COLO829 (cell line): ENCODE measurements at regions not wholly inside any gene's neighbourhood (a gene's known extent, or its start where the extent isn't known, plus 50 kb on each side); places are given as distances from the start of the nearest gene placed in this dataset.

Experiments
- DNase-seq: peaks from one replicate; pipeline ENCODE4 v3.0.0; 2012; ENCODE audit warnings: low spot score

DNA sequence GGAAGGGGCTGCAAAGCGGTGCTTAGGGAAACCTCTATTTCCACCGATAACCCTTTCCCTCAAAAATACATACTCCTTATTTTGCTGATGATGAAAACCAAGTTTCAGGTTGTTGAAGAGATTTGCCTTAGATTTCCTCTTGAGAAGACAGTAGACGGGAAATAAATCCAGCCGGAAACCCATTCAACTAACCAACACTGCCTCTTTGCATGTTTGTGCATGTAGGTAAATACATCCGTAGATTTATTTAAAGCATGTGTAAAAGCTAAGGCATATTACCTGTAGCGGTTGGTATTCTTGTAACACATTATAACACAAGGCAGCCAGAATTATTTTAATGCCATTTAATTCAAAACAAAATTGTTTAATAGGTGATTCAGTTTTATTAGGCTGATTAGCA is 136.3 kb upstream of the SLC22A23 start:
- DNase-seq: no peak

DNA sequence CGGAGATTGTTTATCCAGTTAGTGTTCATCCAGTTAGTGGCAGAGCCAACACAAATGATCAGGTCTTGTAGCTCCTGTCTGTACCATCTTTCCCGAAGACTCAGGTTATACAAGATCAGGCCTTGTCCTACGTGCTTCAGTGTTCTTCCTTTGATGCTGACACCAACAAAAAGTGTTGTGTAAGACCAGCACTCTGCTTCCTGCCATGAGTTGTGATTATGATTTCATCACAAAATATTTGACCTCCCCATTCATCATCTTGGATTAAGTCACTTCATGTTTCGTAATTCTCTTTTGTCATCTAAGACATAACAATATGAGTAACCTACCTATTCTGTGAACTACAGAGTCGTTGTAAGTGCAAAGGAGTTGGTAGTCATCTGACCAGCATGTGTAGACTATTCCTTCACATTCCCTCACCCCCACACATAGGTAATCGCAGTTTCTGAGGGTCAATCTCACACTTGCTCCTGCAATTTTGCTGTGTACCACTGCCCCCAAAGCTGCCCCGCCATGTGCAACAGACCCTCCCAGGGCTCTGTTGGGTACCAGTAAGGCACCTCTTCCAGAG is 135.6 kb upstream of the SLC22A23 start:
- DNase-seq: no peak

DNA sequence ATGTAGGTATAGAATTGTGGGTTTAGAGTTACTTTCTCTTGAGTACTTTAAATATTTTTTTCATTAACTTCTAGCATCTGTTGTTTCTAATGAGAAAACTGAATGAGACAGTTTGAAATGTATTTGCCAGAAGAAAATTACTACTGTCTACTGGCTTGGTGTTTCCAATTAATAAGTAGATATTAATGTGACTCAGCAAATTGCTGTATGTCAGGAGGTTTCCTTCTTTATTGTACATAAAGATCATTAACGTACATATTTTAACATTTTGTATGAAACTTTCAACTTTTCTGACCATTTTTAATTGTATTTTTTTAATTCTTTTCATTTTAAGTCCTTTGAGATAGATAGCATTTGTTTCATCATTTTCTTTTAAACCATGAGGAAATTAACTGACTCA is 135.1 kb upstream of the SLC22A23 start:
- DNase-seq: no peak

DNA sequence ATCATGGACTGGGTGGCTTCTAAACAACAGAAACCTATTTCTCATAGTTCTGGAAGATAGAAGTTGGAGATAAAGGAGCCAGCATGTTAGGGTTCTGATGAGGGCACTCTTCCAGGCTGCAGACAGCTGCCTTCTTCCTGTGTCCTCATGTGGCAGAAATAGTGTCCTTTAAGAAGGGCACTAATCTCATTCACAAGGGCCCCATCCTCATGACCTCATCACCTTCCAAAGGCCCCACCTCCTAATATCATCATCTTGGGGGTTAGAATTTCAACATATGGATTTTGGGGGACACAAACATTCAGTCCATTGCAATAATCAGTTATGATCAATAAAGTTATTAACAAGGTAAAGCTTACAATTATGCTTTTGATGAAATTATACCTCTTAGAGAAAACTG is 130.8 kb upstream of the SLC22A23 start:
- no peak for DNase-seq

DNA sequence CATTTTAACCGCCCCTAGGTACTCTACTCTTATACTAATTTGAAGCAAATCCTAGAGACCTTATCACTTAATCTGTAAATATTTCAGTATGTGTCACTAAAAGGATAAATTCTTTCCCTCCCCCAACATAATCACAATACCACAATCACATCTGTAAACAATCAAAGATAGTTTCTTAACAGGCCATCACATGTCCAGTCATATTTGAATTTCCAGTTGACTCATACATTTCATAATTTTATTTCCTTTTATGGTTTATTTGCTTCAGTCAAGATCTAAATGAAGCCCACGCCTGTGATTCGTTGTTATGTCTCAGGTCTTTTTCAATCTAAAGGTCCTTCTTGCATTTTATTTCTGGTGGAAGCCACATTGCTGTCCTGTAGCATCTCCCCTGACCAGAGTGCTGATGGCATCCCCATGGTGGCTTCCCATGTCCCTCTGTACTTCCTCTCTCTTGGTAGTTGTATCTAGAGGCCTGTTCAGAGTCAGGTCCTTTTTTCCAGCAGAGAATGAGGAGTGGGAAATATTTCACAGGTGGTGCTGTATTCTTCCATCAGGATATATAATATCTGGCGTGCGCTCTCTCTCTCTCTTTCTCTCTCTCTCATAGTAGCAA is 128.6 kb upstream of the SLC22A23 start:
- no peak for DNase-seq

DNA sequence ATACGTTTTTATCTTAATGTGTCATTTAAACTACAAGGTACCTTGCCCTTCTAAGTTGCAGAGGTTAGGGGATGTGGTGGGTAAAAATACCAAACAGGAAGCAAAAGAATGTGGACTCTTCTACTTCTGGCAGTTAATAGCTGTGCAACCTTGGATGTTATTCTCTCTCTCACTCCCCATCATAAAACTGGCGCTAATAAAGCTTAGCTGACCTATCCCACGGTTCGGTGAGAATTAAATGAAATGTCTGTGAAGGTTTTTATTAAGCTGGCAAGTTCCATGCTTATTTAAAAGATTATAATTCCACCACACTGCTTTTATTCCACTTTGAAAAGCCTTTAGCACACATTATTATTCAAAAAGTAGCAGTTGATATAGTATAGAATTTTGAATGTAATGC is 127.8 kb upstream of the SLC22A23 start:
- no peak for DNase-seq

DNA sequence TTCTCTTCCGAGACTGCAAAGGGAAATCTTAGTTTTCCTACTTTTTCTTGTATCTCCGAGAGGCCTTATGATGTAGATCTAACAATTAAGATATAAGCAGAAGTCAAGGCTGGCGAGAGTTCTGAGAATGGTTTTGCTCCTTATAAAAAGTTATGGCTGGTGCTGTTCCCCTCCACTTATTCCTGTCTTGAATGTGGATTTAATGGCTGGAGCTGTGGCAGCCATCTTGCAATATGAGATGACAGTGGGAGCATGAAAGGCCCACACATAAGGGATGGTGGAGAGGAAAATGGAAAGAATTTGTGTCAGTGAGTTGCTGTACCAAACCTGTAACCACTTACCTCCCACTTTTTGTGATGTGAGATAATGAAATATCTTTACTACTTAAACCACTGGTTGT is 124.6 kb upstream of the SLC22A23 start:
- DNase-seq: no peak

DNA sequence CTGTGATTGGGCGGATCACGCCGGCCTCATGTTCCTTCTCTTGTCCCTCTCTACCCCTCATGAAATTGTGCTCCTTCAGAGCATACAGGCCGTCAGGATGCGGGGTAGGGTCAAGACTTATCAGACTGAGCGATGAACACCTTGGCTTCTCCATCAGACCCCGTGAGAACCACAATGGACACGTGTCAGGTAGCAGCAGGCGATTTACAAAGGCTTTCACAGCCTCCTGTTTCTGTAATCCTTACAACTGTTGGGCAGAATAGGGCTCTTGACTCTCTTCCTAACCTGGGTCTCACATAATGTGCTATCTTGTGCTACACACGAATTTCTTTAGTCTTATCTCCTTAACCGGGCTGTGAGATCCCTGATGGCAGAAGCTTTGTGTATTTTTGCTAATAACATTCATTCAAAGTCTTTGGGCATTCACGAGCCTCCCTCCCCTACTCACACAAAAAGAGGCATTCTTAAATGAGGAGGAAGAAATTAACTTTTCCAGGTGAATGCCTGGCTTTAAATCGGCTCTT is 122.9 kb upstream of the SLC22A23 start:
- no peak for DNase-seq

DNA sequence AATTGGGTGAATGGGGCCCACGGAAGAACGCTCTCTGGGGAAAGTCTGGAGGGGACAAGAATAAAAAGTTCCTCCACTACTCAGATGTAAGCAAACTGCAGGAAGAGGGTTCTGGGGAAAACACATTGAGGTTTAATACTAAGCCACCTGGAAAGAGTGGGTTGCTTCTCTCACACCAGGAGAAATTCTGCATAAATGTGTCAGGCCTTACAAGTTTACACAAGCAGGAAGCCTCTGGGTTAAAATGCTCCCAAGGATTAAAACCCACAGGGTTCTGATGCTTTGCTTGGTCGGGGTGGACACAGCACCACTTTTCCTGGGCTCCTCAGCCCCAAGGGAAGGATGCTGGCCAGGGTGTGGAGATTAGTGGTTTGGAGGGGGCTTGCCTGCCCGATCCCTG is 122.1 kb upstream of the SLC22A23 start:
- no peak for DNase-seq

DNA sequence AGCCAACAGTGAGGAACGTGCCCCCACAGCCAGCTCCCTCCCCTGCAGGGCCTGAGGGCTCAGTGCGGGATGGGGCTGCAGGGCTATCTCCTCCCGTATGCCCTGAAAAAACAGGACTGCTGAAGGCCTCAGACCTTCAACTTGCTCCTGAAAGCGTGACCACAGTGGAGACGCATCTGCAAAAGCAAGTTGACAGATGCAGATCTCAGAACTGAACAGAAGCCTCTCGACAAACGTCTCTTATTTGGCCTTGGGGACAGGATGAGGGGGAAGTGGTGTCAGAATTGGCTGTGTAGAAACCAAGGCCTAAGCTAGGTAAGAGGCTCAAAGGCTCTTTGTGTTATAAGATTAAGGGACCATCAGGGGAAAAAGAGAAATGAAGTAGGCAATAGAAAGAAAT is 120.7 kb upstream of the SLC22A23 start:
- DNase-seq: no peak

DNA sequence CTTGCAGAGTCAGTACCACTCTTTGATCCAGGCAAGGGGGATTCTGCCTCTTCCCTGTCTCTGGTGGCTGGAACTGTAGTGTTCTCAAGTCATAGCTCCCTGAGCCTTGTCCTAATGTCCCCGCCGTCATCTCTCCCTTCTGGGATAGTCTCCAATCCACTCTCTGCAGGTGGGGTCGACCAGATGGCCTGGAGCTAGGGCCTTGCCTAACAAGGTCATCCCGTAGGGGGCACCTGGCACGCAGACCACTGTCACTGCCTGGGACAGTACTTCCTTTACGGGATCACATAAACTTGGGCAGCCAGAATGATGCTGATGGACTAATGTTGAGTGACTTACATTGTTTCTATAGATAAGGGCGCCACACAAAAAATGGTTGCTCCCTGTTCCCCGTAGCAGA is 118.9 kb upstream of the SLC22A23 start:
- DNase-seq: no peak

DNA sequence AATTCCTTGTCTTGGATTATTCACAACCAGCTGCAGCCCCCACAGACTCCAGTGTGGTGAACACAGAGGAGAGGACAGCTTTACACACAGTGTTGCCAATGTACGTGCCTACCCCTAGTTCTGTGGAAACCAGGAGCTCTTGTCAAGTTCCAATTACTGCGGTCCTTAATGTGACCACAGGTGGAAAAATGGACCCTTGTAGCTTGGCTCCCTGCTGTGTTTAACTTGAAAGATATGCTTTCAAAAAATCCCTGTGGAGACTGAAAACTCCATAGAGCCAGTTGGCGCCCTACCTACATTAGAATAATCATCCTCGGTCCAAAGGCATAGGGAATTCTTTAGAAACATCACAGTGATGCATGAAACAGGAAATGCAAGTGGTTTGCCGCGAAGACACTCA is 118.3 kb upstream of the SLC22A23 start:
- DNase-seq: no peak

DNA sequence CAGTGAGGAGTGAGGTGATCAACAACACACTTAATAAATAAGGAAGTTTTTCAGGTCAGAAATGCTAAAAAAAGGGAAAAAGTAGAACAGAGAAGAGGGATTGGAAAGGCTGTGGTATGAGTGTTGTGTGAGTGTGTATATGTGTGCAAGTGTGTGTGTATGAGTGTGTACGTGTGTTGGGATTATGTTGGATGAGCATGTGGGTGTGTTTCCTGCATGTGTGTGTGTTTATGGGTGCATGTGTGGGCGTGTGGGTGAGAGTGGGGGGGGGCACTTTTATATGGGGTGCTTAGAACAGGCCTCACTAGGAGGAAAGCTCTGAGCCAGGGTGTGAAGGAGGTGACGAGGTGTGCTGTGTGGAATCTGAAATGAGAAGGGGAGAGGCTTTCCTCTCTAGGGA is 116.8 kb upstream of the SLC22A23 start:
- no peak for DNase-seq

DNA sequence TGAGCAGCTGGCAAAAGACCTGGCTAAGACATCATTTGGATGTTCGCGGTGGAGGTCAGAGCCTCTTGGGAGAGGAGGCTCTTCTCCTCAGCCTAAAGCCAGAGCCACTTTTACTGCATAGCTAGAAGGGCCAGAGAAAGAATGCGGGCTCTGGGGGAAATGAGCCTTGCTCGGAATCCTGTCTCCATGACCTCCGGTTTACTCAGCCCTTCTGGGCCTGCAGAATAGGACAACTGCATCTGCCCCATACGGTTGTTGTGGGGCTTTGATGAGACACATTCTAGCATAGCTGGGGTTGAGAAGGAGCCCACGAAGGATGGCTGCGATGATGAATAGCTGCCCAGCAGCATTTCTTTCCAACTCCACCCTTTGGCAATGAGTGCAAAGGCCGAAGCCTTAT is 115.0 kb upstream of the SLC22A23 start:
- no peak for DNase-seq

DNA sequence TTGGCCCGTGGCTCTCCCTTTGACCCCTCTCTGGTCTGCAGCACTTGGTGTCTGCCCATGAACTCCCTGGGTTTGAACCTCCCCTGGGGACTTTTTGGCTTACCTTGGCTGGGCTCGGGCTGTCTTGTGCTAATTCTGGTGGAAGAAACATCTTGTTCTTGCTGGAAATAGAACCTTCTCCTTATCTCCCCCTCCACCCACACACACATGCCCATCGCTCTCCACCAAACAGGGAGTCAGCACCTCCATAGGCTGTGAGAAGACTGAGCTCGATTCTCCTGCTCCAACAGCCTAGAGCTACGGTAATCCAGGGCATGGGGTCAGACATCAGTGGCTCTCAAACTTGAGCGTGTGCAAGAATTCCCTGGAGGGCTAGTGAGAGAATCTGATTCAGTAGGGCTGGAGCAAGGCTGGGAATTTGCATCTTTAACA is 114.4 kb upstream of the SLC22A23 start:
- DNase-seq: no peak

DNA sequence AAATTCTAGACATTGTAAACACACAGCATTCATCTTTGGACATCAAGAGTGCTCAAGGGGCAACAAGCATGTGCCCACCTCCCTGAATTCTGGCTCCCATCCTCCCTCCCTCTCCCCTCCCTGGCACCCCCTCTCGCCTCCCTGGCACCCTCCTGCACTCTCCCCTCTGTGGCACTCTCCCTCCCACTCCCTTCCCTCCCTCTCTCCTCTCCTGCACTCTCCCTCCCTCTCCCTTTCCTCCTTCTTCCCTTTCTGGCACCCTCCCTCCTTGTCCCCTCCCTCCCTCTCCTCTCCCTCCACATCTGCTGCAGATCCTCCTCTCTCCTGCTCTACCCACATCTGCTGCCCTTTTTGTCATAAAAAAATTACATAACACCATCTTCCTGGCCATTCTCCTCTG is 113.0 kb upstream of the SLC22A23 start:
- no peak for DNase-seq

DNA sequence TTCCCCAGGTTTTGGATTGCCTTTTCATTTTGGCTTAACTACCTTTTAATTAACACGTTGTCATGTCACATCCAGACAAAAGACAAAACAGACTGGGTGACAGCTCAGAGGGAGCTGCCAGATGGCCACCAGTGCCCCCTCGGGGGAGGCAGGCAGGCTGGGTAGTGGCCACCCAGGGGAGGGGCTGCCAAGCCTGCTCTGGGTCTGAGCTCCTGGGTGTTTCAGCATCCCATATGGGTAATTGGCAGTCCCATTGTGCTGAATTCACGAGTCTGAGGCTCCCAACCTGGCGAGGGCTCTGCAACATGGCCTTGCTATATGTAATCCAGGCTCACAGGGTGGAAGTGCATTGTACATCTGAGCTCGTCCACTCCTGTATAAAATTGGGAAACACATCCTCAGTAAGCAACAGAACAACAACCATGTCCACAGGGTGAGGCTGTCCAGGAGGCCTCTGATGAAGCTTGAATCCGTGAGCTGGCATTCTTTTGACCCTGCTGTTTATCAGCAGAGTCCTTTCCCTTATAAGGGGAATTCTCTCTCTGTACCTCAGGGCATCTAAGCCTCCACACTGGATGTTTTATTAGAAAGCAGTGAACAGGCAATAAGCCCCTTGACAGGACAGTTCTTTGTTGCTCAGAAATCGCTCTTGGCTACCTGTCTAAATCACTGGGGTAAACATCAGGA is 111.7 kb upstream of the SLC22A23 start:
- DNase-seq: no peak

DNA sequence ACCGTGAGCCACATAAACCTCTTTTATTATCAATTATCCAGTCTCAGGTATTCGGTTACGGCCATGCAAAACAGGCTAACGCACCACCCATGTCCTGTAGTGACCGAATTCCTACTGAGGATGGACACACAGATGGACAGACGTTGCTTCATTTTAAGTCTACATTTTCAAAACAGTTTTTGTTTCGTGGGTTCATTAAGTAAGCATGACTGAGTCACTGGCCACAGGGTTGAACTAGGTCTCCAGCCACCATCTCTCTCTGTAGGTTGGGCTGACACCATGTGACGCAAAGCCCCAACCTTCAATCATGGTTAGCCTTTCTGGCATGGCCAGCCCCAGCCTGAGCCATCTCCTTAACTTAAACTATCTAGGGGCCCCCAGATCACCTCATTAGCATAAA is 110.0 kb upstream of the SLC22A23 start:
- DNase-seq: no peak

DNA sequence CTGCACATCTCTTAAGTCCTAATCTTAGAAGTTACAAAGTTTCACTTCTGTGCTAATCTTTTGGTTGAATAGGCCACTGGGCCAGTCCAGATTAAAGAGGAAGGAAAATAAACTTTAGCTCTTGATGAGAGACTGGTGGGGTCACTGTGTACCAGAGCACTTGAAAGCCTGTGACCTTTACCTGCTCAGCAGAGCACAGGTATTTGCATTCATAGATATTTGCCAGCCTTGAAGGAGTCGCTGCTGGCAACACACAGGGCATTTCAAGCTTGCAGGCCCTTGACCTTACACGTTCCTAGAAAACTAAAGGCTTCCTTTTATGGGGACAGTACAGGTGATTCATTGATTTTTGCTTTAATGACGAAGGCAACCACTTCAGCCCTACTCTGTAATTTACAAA is 108.4 kb upstream of the SLC22A23 start:
- DNase-seq: no peak

DNA sequence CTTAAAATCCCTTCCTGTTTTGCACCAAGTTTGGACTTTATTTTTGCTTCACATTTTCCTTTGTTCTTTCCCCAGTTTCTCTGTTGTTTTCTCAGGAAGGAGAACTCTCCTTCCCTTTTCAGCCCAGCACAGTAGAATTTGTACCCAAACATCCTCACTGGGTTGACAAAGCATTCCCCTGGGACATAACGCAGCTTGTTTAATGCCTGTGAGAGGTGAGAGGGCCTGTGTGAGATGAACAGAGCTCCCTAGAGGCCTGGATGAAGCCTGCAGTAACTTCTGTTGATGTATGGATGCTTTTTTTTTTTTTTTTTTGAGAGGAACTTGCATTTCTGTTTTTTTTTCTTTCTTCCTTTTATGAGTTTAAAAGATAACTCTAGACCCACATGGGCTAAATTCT is 104.9 kb upstream of the SLC22A23 start:
- no peak for DNase-seq

DNA sequence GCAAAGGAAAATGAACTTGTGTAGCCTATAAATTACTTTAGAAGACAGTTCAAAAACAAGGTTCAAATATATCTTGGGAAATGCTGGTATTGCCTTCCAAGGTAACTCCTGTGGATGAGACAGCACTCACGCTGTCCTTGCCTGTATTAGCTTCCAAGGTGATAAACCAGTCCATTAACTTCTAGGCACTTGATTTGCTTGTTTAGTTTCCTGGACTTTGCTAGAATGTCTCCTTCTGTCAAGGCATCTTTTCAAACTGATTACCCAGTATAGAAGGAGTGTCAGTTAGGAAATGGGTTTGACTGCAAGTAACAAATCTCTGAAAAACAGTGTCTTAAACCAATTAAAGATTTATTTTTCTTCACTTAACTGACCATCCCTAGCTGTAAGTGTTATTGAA is 103.4 kb upstream of the SLC22A23 start:
- DNase-seq: no peak

DNA sequence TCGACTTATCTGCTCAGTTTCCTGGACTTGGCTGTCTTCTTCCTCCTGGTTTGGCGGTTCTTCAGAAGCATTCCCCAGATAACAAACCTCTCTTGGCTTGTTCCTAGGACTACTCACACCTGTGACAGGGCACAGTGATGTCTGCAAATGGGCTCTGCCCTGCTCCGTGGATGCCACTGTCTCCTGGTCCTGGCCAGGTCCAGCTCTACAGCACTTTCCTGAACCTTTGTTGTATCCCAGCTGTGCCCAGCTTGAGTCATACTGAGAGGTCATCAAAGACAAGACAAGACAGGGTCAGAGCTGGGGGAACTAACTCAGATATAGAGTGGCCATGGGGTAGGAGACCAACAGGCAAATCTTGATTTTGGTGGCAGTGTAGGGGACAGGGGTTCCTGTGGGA is 102.7 kb upstream of the SLC22A23 start:
- DNase-seq: no peak

DNA sequence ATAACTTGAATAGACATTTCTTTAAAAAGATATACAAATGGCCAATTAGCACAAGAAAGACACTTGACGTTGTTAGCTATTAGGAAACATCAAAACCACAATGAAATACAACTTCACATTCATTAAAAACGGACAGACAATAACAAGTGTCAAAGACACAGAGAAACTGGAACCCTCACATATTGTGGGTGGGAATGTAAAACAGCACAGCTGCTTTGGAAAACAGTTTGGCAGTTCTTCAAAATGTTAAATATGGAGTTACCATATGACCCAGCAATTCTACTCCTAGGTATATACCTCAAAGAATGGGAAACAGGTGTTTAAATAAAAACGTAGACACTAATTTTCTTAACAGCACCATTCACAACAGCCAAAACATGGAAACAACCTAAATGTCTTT is 100.5 kb upstream of the SLC22A23 start:
- DNase-seq: no peak

DNA sequence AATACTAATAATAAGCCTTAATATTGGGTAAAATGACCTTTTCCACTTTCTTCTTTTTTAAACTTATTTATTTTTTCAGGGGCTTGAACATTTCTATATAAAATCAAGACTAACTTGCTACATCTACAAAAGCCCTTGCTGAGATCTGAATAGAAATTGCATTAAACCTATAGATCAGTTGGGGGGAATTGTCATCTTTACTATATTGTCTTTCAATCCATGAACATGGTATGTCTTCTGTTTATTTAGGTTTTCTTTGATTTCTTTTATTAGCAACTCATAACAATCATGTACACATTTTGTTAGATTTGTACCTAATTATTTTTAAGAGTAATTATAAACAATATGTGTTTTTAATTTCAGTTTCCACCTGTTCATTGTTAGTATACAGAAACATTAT is 96.4 kb upstream of the SLC22A23 start:
- DNase-seq: no peak
